Peyer's patch (tissue), 4 donors: ENCODE measurements at regions not wholly inside any gene's neighbourhood (a gene's known extent, or its start where the extent isn't known, plus 50 kb on each side); places are given as distances from the start of the nearest gene placed in this dataset.

ENCODE experiments used
- DNase-seq, 3 donors: peaks; one replicate each; pipeline ENCODE4 v3.0.0-alpha.2; 2017 to 2019
- H3K27ac ChIP-seq, 4 donors: fragments of 200-600 bp; sonication (generic); one replicate each; pipeline ENCODE4 v1.5.1; 2016 to 2019
- H3K27me3 ChIP-seq, 2 donors: fragments of 200-600 bp; sonication (generic); one replicate each; pipeline ENCODE4 v1.5.1; 2019
- H3K36me3 ChIP-seq, 3 donors: fragments of 200-600 bp; sonication (generic); one replicate each; pipeline ENCODE4 v1.5.1; 2016 to 2019
- H3K4me1 ChIP-seq, 4 donors: fragments of 200-600 bp; sonication (generic); one replicate each; pipeline ENCODE4 v1.5.1; 2016 to 2019
- H3K4me3 ChIP-seq, 4 donors: fragments of 200-600 bp; sonication (generic); 1 replicate in 3 of 4; 2 replicates in 1 of 4; pipeline ENCODE4 v1.5.1; 2016 to 2019; ENCODE audit warnings: mild to moderate bottlenecking in 1 of 4
- H3K9me3 ChIP-seq, 4 donors: fragments of 200-600 bp; sonication (generic); one replicate each; pipeline ENCODE4 v1.5.1; 2016 to 2019; ENCODE audit warnings: mild to moderate bottlenecking in 1 of 4
- POLR2A ChIP-seq, 2 donors: fragments of 450-650 bp; IDR thresholded peaks; one replicate each; pipeline ENCODE4 v1.5.1; 2017; ENCODE audit warnings: antibody characterized with exemption in 2 of 2, mild to moderate bottlenecking in 2 of 2, moderate library complexity in 2 of 2
- TF ChIP-seq, protein P1 (sequence below), 6 experiments: fragments of 450-650 bp in 4 of 6; fragments of 200-600 bp in 2 of 6; sonication (generic) in 1 of 6; IDR thresholded peaks; one replicate each; pipeline ENCODE4 v1.5.1; 2017 to 2019; ENCODE audit warnings: antibody characterized with exemption in 6 of 6, mild to moderate bottlenecking in 3 of 6, moderate library complexity in 1 of 6

DNA sequence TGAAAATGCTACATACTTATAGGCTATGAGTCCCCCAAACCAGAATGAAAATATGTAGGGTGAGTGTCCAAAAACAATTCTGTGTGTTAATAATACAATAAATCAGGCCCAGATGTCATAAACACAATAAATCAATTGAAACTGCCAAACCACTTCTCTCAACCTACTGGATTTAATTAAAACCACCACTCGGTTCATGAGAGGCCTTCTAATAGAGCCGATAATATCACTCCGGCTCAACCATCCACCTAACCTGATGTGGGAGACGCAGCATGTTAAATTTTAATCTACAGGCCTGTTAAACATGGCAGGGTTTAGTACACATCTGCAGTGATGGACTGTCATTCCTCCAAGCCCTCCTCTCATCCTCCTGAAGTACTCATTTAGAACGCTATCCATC is 734.5 kb upstream of the ZNF608 start:
- DNase-seq = no peak
- H3K27me3 ChIP-seq = no peaks in the 10 kb centered on the region

DNA sequence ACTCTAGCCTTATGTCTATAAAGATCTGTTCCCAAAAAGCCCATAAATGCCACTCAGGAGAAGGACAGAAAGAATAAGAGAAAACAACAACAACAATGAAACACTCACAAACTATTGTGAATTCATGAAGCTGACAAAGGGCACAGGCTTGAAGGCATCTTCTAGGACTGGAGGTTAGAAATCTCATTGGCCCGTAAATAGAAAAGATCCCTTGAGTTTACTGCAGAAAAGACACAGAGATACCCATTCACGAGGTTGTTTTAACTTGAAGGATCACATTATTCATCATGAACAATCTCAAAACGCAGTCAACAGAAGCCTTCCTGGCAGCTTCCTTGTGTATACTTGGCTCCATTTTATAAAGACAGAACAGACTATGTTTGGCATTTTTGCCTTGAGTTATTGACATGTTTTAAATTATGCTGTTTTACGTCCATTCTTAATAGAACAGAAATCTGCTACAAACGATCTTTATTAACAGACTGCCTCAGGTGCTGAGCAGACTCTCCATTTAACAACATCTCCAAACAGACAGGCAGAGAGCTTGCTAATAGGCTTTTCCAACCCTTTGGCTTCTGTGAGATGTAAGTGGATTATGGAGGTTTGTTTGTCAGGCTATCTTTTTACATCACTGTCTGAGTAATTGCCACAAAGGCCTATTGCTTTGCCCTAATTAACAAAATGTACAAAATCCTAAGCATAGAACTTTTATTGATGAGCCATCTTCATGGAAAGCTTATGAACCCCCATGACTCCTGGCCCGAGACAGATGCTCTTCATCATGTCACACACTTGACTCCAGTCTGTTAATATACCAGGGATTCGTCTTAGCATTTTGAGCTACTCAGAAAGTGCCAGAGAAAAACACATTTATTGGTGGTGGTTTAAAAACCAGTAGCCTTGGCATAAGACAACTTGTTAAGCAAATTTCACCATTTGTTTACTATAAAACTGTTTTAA is 735.3 kb upstream of the ZNF608 start:
- DNase-seq = no peak
- Histone ChIP-seq H3K9me3 (no peaks in the 10 kb centered on the region), H3K36me3 (no peaks in the 10 kb centered on the region), H3K27me3 (no peaks in the 10 kb centered on the region), H3K27ac (no peak overlapping the region), H3K4me1 (peaks cover 0 to 5% (median 0%) of the 10 kb centered on the region in 4 donors), H3K4me3 (no peak overlapping the region)
- no peak for TF ChIP-seq POLR2A (IDR thresholded peaks at IDR 0.05)
- TF ChIP-seq, protein P1, sequence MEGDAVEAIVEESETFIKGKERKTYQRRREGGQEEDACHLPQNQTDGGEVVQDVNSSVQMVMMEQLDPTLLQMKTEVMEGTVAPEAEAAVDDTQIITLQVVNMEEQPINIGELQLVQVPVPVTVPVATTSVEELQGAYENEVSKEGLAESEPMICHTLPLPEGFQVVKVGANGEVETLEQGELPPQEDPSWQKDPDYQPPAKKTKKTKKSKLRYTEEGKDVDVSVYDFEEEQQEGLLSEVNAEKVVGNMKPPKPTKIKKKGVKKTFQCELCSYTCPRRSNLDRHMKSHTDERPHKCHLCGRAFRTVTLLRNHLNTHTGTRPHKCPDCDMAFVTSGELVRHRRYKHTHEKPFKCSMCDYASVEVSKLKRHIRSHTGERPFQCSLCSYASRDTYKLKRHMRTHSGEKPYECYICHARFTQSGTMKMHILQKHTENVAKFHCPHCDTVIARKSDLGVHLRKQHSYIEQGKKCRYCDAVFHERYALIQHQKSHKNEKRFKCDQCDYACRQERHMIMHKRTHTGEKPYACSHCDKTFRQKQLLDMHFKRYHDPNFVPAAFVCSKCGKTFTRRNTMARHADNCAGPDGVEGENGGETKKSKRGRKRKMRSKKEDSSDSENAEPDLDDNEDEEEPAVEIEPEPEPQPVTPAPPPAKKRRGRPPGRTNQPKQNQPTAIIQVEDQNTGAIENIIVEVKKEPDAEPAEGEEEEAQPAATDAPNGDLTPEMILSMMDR (IDR thresholded peaks at IDR 0.05) = no peak

More for the DNA sequence above, 734.5 kb upstream of the ZNF608 start:
- Histone ChIP-seq H3K36me3 (no peaks in the 10 kb centered on the region), H3K9me3 (no peaks in the 10 kb centered on the region), H3K27ac (no peak overlapping the region), H3K4me1 (peaks cover 0 to 5% (median 0%) of the 10 kb centered on the region in 4 donors), H3K4me3 (no peak overlapping the region)
- TF ChIP-seq, protein P1 (IDR thresholded peaks at IDR 0.05) = no peak
- TF ChIP-seq POLR2A (IDR thresholded peaks at IDR 0.05) = no peak

DNA sequence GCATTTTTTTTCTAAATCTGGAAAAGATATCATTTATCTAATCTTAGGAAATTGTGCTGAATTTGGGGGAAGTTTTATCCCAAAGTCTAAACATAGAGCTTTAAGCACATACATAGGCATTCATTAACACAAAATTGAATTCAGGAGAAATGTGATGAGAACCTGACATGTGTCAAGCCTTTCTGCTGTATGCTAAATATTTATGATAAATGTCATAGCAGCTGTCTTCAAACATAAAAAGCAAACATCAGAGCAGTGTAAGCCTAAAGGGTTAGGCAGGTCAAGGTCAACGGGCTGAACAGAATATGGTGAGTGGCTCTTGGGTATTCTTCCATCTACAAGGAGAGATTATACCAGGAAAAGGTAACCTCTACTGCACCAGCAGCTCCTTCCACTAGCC is 737.2 kb upstream of the ZNF608 start:
- H3K27me3 ChIP-seq = no peaks in the 10 kb centered on the region
- H3K36me3 ChIP-seq = no peaks in the 10 kb centered on the region
- no peak overlapping the region for H3K4me3 ChIP-seq
- H3K4me1 ChIP-seq = peaks cover 0 to 5% (median 0%) of the 10 kb centered on the region in 4 donors
- no peak for DNase-seq
- H3K27ac ChIP-seq = peak overlapping the region in 1 of 4 donors; percentile 68
- no peaks in the 10 kb centered on the region for H3K9me3 ChIP-seq
- TF ChIP-seq, protein P1 (IDR thresholded peaks at IDR 0.05) = no peak
- TF ChIP-seq POLR2A (IDR thresholded peaks at IDR 0.05) = no peak

DNA sequence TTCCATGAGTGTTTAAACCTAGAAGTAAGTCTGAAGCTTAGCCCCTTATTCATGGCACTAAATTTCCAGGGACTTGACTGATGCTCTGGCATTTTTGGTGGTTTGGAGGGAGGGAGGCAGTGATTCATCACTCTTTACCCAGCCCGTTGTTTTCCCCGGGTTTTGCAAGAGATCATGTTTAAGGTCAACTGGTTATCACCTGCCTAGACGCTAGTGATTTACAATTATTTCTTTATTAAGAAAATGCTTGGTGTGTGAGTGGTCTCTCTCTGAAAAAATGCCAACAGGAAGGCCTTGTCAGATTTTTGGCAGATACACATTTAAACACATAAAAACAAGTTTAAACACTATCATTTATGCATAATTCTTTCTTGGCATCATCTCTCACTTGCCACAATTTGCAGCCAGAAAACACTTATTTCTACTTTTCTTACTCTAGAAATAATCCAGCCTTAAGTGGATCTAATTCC is 737.9 kb upstream of the ZNF608 start:
- Histone ChIP-seq H3K27ac (peak overlapping the region in 3 of 4 donors; percentile 30 to 68 (median 66)), H3K36me3 (no peaks in the 10 kb centered on the region), H3K27me3 (no peaks in the 10 kb centered on the region), H3K4me1 (peaks cover 0 to 5% (median 0%) of the 10 kb centered on the region in 4 donors), H3K4me3 (no peak overlapping the region), H3K9me3 (no peaks in the 10 kb centered on the region)
- DNase-seq = no peak
- no peak for TF ChIP-seq POLR2A (IDR thresholded peaks at IDR 0.05)
- TF ChIP-seq, protein P1 (IDR thresholded peaks at IDR 0.05) = no peak

DNA sequence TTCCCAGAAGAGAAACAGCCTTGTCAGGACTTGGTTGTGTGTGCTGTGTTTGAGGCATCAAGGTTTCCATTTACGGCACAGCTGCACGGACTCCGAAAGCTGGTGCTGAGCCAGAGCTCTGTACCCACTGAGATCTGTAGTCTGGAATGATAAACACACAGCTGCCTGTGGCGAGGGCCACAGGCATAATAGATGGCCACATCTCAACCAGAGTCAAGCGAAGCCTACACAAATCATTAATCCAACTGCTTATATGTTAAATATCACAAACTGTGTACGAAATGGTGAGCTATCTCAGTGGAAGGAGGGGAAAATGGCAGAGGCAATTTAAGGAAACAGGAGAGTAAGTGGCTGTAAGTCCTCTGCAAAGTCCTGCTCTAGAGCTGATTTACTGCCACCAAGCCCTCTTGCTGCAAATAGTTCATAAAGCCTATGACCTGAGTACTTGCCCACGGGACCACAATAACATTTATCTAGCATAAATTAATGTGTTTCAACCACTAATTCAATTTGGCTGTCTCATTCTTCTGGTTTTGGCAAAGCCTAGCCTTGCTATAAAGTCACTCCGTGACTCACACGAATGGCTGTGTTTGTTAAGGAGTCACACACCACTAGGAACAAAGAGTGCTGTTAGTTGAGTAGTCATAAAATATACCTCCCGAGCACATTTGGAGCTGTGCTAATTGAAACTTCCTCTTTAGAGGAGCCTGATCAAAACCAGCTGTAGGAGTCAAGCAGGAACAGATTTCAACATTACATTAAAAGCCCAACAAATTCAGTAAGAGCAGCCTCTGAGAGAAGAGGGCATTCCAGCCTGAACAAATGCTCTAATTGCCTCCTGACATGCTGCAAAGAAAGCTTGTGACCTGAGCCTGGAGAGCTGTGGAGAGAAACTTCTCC is 738.6 kb upstream of the ZNF608 start:
- DNase-seq = peak in 2 of 3 donors; percentile 56 to 66
- H3K36me3 ChIP-seq = no peaks in the 10 kb centered on the region
- H3K4me1 ChIP-seq = peaks cover 0 to 5% (median 0%) of the 10 kb centered on the region in 4 donors
- peak overlapping the region; percentile 17 to 68 (median 48) for H3K27ac ChIP-seq
- H3K9me3 ChIP-seq = no peaks in the 10 kb centered on the region
- H3K4me3 ChIP-seq = peak overlapping the region in 1 of 4 donors; percentile 0
- TF ChIP-seq, protein P1 (IDR thresholded peaks at IDR 0.05) = no peak
- no peak for TF ChIP-seq POLR2A (IDR thresholded peaks at IDR 0.05)
- no peaks in the 10 kb centered on the region for H3K27me3 ChIP-seq
